ENCODE measurements at regions not wholly inside any gene's neighbourhood (a gene's known extent, or its start where the extent isn't known, plus 50 kb on each side); places are given as distances from the start of the nearest gene placed in this dataset.
"Not testable (repeated sequence)": the region's sequence is repeated elsewhere in the genome, so short reads cannot be mapped to it uniquely, and the experiment has no call there.

DNA sequence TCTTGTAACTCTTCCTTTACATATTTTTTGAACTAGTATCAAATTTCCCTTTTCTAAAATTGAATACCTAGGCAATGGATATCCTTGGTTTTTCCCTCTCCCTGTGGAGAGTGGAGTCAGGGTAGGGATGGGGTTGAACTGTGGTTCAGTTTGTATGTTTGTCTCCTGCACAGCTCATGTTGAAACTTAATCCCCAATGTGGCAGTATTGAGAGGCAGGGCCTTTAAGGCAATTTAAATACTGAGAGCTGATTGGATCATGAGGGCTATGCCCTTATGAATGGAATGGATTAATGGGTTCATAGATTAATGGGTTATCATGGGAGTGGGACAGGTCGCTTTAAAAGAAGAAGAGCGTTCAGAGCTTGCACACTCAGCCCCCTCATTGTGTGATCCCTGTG is 127.2 kb upstream of the RGS6 start:
- CTCF ChIA-PET (ENCODE audit: partially characterized antibody): interaction anchor here (1.4 kb wide), 1 partner anchor 10 kb away, joined by 3 read pairs; no protein-coding TSS in a partner anchor
- Mint-ChIP-seq H3K4me1 (no peaks in the 10 kb centered on the region), H3K9me3 (peaks cover 0 to 5% (median 3%) of the 10 kb centered on the region in 8 donors), H3K4me3 (no peak overlapping the region), H3K27me3 (peaks cover 16 to 33% of the 10 kb centered on the region in 2 donors), H3K27ac (no peak overlapping the region), H3K36me3 (peaks cover 0 to 4% of the 10 kb centered on the region in 2 donors)
- H3K9me3 ChIP-seq (ENCODE audit: control insufficient read depth in 1 of 2, low read length in 2 of 2): no peaks in the 10 kb centered on the region
- H3K27me3 ChIP-seq (ENCODE audit: insufficient read depth, low read length): no peaks in the 10 kb centered on the region
- intact Hi-C loops (cut with micrococcal nuclease): no loop called here
- H3K36me3 ChIP-seq (ENCODE audit: insufficient read depth, low read length): no peaks in the 10 kb centered on the region
- DNase-seq: no peak
- POLR2A ChIA-PET (ENCODE audit: partially characterized antibody): no interaction called here
- H3K4me3 ChIP-seq (ENCODE audit: low read length in 2 of 2): no peak overlapping the region
- H3K27ac ChIP-seq (ENCODE audit: low read depth, low read length): no peak overlapping the region
- no peaks in the 10 kb centered on the region for H3K4me1 ChIP-seq (ENCODE audit: insufficient read depth, low read length)

DNA sequence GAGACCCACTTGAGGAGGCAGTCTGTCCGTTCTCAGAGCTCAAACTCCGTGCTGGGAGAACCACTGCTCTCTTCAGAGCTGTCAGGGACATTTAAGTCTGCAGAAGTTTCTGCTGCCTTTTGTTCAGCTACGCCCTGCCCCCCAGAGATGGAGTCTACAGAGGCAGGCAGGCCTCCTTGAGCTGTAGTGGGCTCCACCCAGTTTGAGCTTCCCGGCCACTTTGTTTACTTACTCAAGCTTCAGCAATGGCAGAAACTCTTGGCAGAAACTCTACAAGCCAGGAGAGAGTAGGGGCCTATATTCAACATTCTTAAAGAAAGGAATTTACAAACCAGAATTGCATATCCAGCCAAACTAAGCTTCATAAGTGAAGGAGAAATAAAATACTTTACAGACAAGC is 125.2 kb upstream of the RGS6 start:
- H3K27me3 ChIP-seq (ENCODE audit: insufficient read depth, low read length); H3K9me3 ChIP-seq (ENCODE audit: control insufficient read depth in 1 of 2, low read length in 2 of 2); H3K4me1 ChIP-seq (ENCODE audit: insufficient read depth, low read length); H3K27ac ChIP-seq (ENCODE audit: low read depth, low read length); H3K4me3 Mint-ChIP-seq; CTCF ChIA-PET (ENCODE audit: partially characterized antibody); H3K36me3 Mint-ChIP-seq; H3K4me1 Mint-ChIP-seq; H3K36me3 ChIP-seq (ENCODE audit: insufficient read depth, low read length); POLR2A ChIA-PET (ENCODE audit: partially characterized antibody); H3K4me3 ChIP-seq (ENCODE audit: low read length in 2 of 2); H3K27ac Mint-ChIP-seq; DNase-seq; intact Hi-C loops (cut with micrococcal nuclease): not testable (repeated sequence)
- H3K27me3 Mint-ChIP-seq: peaks cover 17 to 31% of the 10 kb centered on the region in 2 donors
- H3K9me3 Mint-ChIP-seq: peaks cover 0 to 24% (median 11%) of the 10 kb centered on the region in 8 donors

DNA sequence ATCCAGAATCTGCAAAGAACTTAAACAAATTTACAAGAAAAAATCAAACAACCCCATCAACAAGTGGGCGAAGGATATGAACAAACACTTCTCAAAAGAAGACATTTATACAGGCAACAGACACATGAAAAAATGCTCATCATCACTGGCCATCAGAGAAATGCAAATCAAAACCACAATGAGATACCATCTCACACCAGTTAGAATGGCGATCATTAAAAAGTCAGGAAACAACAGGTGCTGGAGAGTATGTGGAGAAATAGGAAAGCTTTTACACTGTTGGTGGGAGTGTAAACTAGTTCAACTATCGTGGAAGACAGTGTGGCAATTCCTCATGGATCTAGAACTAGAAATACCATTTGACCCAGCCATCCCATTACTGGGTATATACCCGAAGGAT is 121.4 kb upstream of the RGS6 start:
- H3K4me3 ChIP-seq (ENCODE audit: low read length in 2 of 2); H3K4me1 Mint-ChIP-seq; H3K27me3 ChIP-seq (ENCODE audit: insufficient read depth, low read length); H3K36me3 Mint-ChIP-seq; POLR2A ChIA-PET (ENCODE audit: partially characterized antibody); H3K36me3 ChIP-seq (ENCODE audit: insufficient read depth, low read length); DNase-seq; H3K27ac Mint-ChIP-seq; H3K4me3 Mint-ChIP-seq; H3K4me1 ChIP-seq (ENCODE audit: insufficient read depth, low read length); H3K9me3 ChIP-seq (ENCODE audit: control insufficient read depth in 1 of 2, low read length in 2 of 2); intact Hi-C loops (cut with micrococcal nuclease); H3K27ac ChIP-seq (ENCODE audit: low read depth, low read length); CTCF ChIA-PET (ENCODE audit: partially characterized antibody): not testable (repeated sequence)
- peaks cover 19 to 23% of the 10 kb centered on the region in 2 donors for H3K27me3 Mint-ChIP-seq
- H3K9me3 Mint-ChIP-seq: peaks cover 0 to 24% (median 11%) of the 10 kb centered on the region in 8 donors

DNA sequence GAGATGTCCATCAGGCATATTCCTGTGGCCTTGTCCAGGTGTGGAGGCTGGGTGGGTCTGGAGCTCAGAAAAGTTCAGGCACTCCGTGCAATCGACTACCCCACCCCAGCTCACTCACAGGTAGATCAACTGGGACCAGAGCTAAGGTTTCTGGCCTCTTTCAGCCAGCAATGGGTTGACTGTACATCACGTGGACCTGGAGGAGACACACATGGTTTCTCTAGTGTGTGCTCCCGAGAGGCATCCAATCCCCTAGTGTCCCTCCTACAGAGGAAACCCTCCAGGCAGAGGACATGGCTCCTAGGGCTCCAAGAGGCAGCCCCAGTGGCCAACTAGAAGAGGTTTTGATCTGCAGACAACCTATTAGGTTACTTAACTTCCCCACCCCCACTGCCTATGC is 119.5 kb upstream of the RGS6 start:
- peaks cover 16 to 18% of the 10 kb centered on the region in 2 donors for H3K27me3 Mint-ChIP-seq
- DNase-seq: no peak
- Histone ChIP-seq H3K9me3 (ENCODE audit: control insufficient read depth in 1 of 2, low read length in 2 of 2) (no peaks in the 10 kb centered on the region), H3K27ac (ENCODE audit: low read depth, low read length) (no peak overlapping the region), H3K4me1 (ENCODE audit: insufficient read depth, low read length) (no peaks in the 10 kb centered on the region), H3K4me3 (ENCODE audit: low read length in 2 of 2) (no peak overlapping the region), H3K36me3 (ENCODE audit: insufficient read depth, low read length) (no peaks in the 10 kb centered on the region), H3K27me3 (ENCODE audit: insufficient read depth, low read length) (no peaks in the 10 kb centered on the region)
- H3K9me3 Mint-ChIP-seq: peaks cover 0 to 24% (median 11%) of the 10 kb centered on the region in 8 donors
- H3K36me3 Mint-ChIP-seq: no peaks in the 10 kb centered on the region
- no peaks in the 10 kb centered on the region for H3K4me1 Mint-ChIP-seq
- no peak overlapping the region for H3K27ac Mint-ChIP-seq
- ChIA-PET POLR2A (ENCODE audit: partially characterized antibody) (no interaction called here), CTCF (ENCODE audit: partially characterized antibody) (no interaction called here)
- H3K4me3 Mint-ChIP-seq: no peak overlapping the region
- intact Hi-C loops (cut with micrococcal nuclease): no loop called here

DNA sequence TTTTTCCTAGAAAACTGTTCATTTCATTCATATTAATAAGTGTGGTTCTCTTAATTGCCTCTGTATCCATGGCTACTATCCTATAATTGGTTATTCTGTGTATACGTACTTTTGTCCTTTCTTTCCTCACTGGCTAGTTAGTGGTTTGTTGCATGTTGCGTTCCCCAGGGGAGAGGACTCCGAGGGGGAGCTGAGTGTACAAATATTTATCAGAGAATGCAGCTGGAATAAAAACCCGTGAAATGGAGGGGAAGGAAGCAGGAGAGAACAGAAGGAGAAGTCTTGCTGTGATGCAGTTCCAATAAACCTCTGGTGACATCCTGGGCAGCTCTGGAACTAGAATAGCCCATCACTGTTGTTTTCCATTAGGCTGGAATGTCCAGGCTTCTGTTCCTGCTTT is 117.1 kb upstream of the RGS6 start:
- DNase-seq: no peak
- Mint-ChIP-seq H3K27me3 (peaks cover 11 to 17% of the 10 kb centered on the region in 2 donors), H3K4me3 (no peak overlapping the region), H3K27ac (no peak overlapping the region), H3K4me1 (no peaks in the 10 kb centered on the region), H3K36me3 (no peaks in the 10 kb centered on the region), H3K9me3 (peaks cover 0 to 18% (median 7%) of the 10 kb centered on the region in 8 donors)
- no peaks in the 10 kb centered on the region for H3K27me3 ChIP-seq (ENCODE audit: insufficient read depth, low read length)
- CTCF ChIA-PET (ENCODE audit: partially characterized antibody): no interaction called here
- POLR2A ChIA-PET (ENCODE audit: partially characterized antibody): no interaction called here
- no peaks in the 10 kb centered on the region for H3K4me1 ChIP-seq (ENCODE audit: insufficient read depth, low read length)
- H3K9me3 ChIP-seq (ENCODE audit: control insufficient read depth in 1 of 2, low read length in 2 of 2): no peaks in the 10 kb centered on the region
- H3K4me3 ChIP-seq (ENCODE audit: low read length in 2 of 2): no peak overlapping the region
- no peak overlapping the region for H3K27ac ChIP-seq (ENCODE audit: low read depth, low read length)
- no peaks in the 10 kb centered on the region for H3K36me3 ChIP-seq (ENCODE audit: insufficient read depth, low read length)
- intact Hi-C loops (cut with micrococcal nuclease): no loop called here

DNA sequence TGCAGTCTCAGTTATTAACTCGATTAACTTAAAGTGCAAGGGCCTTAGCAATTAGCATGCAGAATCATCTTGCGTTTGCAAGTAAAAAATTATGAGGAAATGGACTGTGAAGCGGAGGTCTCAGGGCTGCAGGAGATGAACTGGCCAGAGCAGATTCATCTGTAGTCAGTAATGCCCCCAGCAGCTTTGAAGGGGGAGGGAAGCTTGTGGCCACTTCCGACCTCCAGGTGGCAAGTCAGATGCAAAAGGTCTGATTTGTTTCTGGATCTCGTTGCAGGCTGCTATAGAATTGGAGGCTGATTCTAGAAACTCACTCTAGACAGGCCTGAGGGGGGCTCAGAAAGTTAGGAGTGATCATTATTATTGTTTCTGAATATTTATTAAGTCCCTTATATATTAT is 107.4 kb upstream of the RGS6 start:
- ChIA-PET CTCF (ENCODE audit: partially characterized antibody) (no interaction called here), POLR2A (ENCODE audit: partially characterized antibody) (no interaction called here)
- H3K9me3 Mint-ChIP-seq: peaks cover 0 to 9% (median 4%) of the 10 kb centered on the region in 8 donors
- no peaks in the 10 kb centered on the region for H3K36me3 Mint-ChIP-seq
- H3K36me3 ChIP-seq (ENCODE audit: insufficient read depth, low read length): no peaks in the 10 kb centered on the region
- H3K4me3 Mint-ChIP-seq: no peak overlapping the region
- no peak for DNase-seq
- no peak overlapping the region for H3K27ac Mint-ChIP-seq
- no peaks in the 10 kb centered on the region for H3K27me3 ChIP-seq (ENCODE audit: insufficient read depth, low read length)
- peaks cover 10 to 23% of the 10 kb centered on the region in 2 donors for H3K27me3 Mint-ChIP-seq
- H3K9me3 ChIP-seq (ENCODE audit: control insufficient read depth in 1 of 2, low read length in 2 of 2): no peaks in the 10 kb centered on the region
- H3K4me3 ChIP-seq (ENCODE audit: low read length in 2 of 2): no peak overlapping the region
- H3K27ac ChIP-seq (ENCODE audit: low read depth, low read length): no peak overlapping the region
- intact Hi-C loops (cut with micrococcal nuclease): no loop called here
- no peaks in the 10 kb centered on the region for H3K4me1 Mint-ChIP-seq
- H3K4me1 ChIP-seq (ENCODE audit: insufficient read depth, low read length): no peaks in the 10 kb centered on the region

DNA sequence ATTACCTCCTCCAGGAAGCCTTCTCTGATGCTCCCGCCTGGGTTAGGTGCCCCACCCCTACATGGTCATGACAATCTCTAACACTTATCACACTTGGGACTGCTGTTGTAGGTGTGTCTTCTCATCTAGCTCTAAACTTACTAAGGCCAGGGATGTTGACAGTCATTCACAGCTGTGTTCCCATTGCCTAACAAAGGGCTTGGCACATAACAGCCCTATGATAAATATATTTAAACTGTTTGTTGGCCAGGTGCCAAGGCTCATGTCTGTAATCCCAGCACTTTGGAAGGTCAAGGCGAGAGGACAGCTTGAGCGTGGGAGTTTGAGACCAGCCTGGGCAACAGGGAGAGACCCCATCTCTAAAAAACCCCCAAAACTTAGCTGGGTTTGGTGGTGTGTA is 98.8 kb upstream of the RGS6 start:
- peaks cover 5 to 7% of the 10 kb centered on the region in 2 donors for H3K27me3 Mint-ChIP-seq
- POLR2A ChIA-PET (ENCODE audit: partially characterized antibody): no interaction called here
- CTCF ChIA-PET (ENCODE audit: partially characterized antibody): interaction anchor here (1.2 to 2.7 kb wide), 2 partner anchors 20 to 22 kb away, joined by 5 to 10 read pairs; no protein-coding TSS in a partner anchor

More for the DNA sequence above, 98.8 kb upstream of the RGS6 start:
- Histone ChIP-seq H3K4me1 (ENCODE audit: insufficient read depth, low read length) (no peaks in the 10 kb centered on the region), H3K36me3 (ENCODE audit: insufficient read depth, low read length) (no peaks in the 10 kb centered on the region), H3K4me3 (ENCODE audit: low read length in 2 of 2) (no peak overlapping the region), H3K9me3 (ENCODE audit: control insufficient read depth in 1 of 2, low read length in 2 of 2) (no peaks in the 10 kb centered on the region), H3K27ac (ENCODE audit: low read depth, low read length) (no peak overlapping the region), H3K27me3 (ENCODE audit: insufficient read depth, low read length) (no peaks in the 10 kb centered on the region)
- Mint-ChIP-seq H3K36me3 (no peaks in the 10 kb centered on the region), H3K27ac (no peak overlapping the region), H3K4me3 (no peak overlapping the region), H3K9me3 (peaks cover 2 to 32% (median 19%) of the 10 kb centered on the region in 8 donors), H3K4me1 (no peaks in the 10 kb centered on the region)
- intact Hi-C loops (cut with micrococcal nuclease): no loop called here
- DNase-seq: no peak

Data from CD4-positive, alpha-beta memory T cell (primary cell).